Panc1 (cell line): ENCODE measurements at regions not wholly inside any gene's neighbourhood (a gene's known extent, or its start where the extent isn't known, plus 50 kb on each side); places are given as distances from the start of the nearest gene placed in this dataset.
A peak's percentile ranks its signal among the peaks of the same experiment; 100 is the strongest.

Source experiments
- ATAC-seq: fragments of 200-7000 bp; cut with Tn5 transposase; 2 replicates; pipeline ENCODE4 v1.9.1; 2020; ENCODE audit warnings: mild to moderate bottlenecking, moderate library complexity
- BruUV-seq: library from RNA; stranded (reverse); fragments of 400-500 nt; replicated peaks from 2 replicates; lab custom pipeline; 2021; lab: Mats Ljungman, UMichigan
- CTCF ChIA-PET: fragments of 300-600 bp; sonication (Branson Sonifier 250); formaldehyde crosslinking; loops from one replicate; lab custom pipeline; 2022; ENCODE audit warnings: antibody characterized with exemption; lab: Charles Lee
- POLR2A ChIA-PET: fragments of 300-600 bp; sonication (Branson Sonifier 250); formaldehyde crosslinking; loops from one replicate; lab custom pipeline; 2022; ENCODE audit warnings: antibody characterized with exemption; lab: Charles Lee
- DNase-seq: peaks from one replicate; pipeline ENCODE4 v3.0.0-alpha.2; 2010; ENCODE audit warnings: low read depth, low spot score
- H3K27ac ChIP-seq: 2 replicates; pipeline ENCODE4 v1.5.1; 2011; ENCODE audit warnings: mild to moderate bottlenecking, low read length, inconsistent platforms
- H3K27me3 ChIP-seq: fragments of 200-500 bp; sonication (Bioruptor generic); 2 replicates; pipeline ENCODE4 v1.6.0; 2014; ENCODE audit warnings: low read length, inconsistent platforms; ENCODE audit not compliant: control insufficient read depth, insufficient read depth
- H3K36me3 ChIP-seq: fragments of 200-500 bp; sonication (Bioruptor generic); 2 replicates; pipeline ENCODE4 v1.5.1; 2014; ENCODE audit warnings: inconsistent platforms, mild to moderate bottlenecking, low read length, moderate library complexity; ENCODE audit not compliant: control insufficient read depth, insufficient read depth
- H3K4me1 ChIP-seq: 2 replicates; pipeline ENCODE4 v1.5.1; 2011; ENCODE audit warnings: inconsistent platforms, mild to moderate bottlenecking, low read length, moderate library complexity; ENCODE audit not compliant: control insufficient read depth, insufficient read depth
- H3K4me3 ChIP-seq, 2 experiments: 2 replicates each; pipeline ENCODE4 v1.5.1; 2011 to 2012; ENCODE audit warnings: low read depth in 2 of 2, low read length in 2 of 2, mild to moderate bottlenecking in 2 of 2, inconsistent platforms in 1 of 2, moderate library complexity in 1 of 2
- H3K9me3 ChIP-seq: fragments of 200-500 bp; sonication (Bioruptor generic); 2 replicates; pipeline ENCODE4 v1.5.1; 2014; ENCODE audit warnings: low read depth, mild to moderate bottlenecking, inconsistent platforms, low read length, moderate library complexity; ENCODE audit not compliant: control insufficient read depth, insufficient read depth
- CTCF ChIP-seq: fragments of 450-650 bp; IDR thresholded peaks from 2 replicates; pipeline ENCODE4 v1.5.1; 2017; ENCODE audit warnings: mild to moderate bottlenecking
- POLR2AphosphoS5 ChIP-seq: IDR thresholded peaks from 2 replicates; pipeline ENCODE4 v1.6.1; 2012; ENCODE audit warnings: mild to moderate bottlenecking, low read depth, low read length, moderate library complexity
- REST ChIP-seq, 2 experiments: IDR thresholded peaks; 2 replicates each; pipeline ENCODE4 v1.6.1; 2011 to 2012; ENCODE audit warnings: low read depth in 2 of 2, control low read depth in 1 of 2, low read length in 1 of 2, mild to moderate bottlenecking in 1 of 2, moderate library complexity in 1 of 2; ENCODE audit not compliant: insufficient read depth in 1 of 2
- SIN3A ChIP-seq: IDR thresholded peaks from 2 replicates; pipeline ENCODE4 v1.6.1; 2012; ENCODE audit warnings: low read depth, mild to moderate bottlenecking, low read length, moderate library complexity, borderline replicate concordance; ENCODE audit not compliant: insufficient read depth
- TCF7L2 ChIP-seq: IDR thresholded peaks from 2 replicates; pipeline ENCODE4 v1.6.1; 2011; ENCODE audit warnings: mild to moderate bottlenecking, low read depth, low read length, inconsistent platforms
- in situ Hi-C: cut with HindIII; loops from 2 replicates; pipeline ENCODE4 v1.10.0; 2016; ENCODE audit warnings: low sequenced_read_pairs, low pct_unique_long_range_greater_than_20kb
- intact Hi-C: fragments of 100-400 bp; cut with micrococcal nuclease; formaldehyde crosslinking; loops from one replicate; pipeline ENCODE4 v1.10.0; 2022; ENCODE audit not compliant: unreplicated experiment

GRCh38 chr15:96948981-96949380, 618.5 kb downstream of the NR2F2 start:
- Histone ChIP-seq H3K9me3 (no peaks in the 10 kb centered on the region), H3K4me3 (no peak overlapping the region), H3K27me3 (no peaks in the 10 kb centered on the region), H3K27ac (peak overlapping the region; percentile 70; the same call in 1 of the 2 replicates), H3K4me1 (peaks cover 4% of the 10 kb centered on the region; the same call in 1 of the 2 replicates), H3K36me3 (no peaks in the 10 kb centered on the region)
- CTCF ChIA-PET = no interaction called here
- intact Hi-C loops = no loop called here
- DNase-seq = no peak
- in situ Hi-C loops = no loop called here
- ATAC-seq = peak; percentile 78
- no TSS peak for BruUV-seq
- TF ChIP-seq POLR2AphosphoS5 (no peak), CTCF (no peak), TCF7L2 (peak; percentile 89), REST (IDR thresholded peaks at IDR 0.05; ENCODE audit: insufficient read depth in 1 of 2, low read depth in 2 of 2, low read length in 1 of 2) (no peak), SIN3A (no peak)
- POLR2A ChIA-PET = no interaction called here

GRCh38 chr15:96958721-96959120, 628.2 kb downstream of the NR2F2 start:
- Histone ChIP-seq H3K27ac (no peak overlapping the region), H3K27me3 (no peaks in the 10 kb centered on the region), H3K36me3 (no peaks in the 10 kb centered on the region), H3K4me1 (no peaks in the 10 kb centered on the region; the same call in 1 of the 2 replicates), H3K4me3 (no peak overlapping the region), H3K9me3 (no peaks in the 10 kb centered on the region)
- DNase-seq (no peak), ATAC-seq (no peak)
- TF ChIP-seq SIN3A (no peak), POLR2AphosphoS5 (no peak), REST (IDR thresholded peaks at IDR 0.05; ENCODE audit: insufficient read depth in 1 of 2, low read depth in 2 of 2, low read length in 1 of 2) (no peak), CTCF (no peak), TCF7L2 (no peak)
- POLR2A ChIA-PET = no interaction called here
- in situ Hi-C loops = no loop called here
- intact Hi-C loops = no loop called here
- no TSS peak for BruUV-seq
- CTCF ChIA-PET = no interaction called here
